GM19238 (cell line): ENCODE measurements at regions not wholly inside any gene's neighbourhood (a gene's known extent, or its start where the extent isn't known, plus 50 kb on each side); places are given as distances from the start of the nearest gene placed in this dataset.
"Not testable (repeated sequence)": the region's sequence is repeated elsewhere in the genome, so short reads cannot be mapped to it uniquely, and the experiment has no call there.

Source experiments
- DNase-seq: peaks from one replicate; pipeline ENCODE4 v3.0.0; 2011; ENCODE audit warnings: low spot score; ENCODE audit not compliant: insufficient read length

DNA sequence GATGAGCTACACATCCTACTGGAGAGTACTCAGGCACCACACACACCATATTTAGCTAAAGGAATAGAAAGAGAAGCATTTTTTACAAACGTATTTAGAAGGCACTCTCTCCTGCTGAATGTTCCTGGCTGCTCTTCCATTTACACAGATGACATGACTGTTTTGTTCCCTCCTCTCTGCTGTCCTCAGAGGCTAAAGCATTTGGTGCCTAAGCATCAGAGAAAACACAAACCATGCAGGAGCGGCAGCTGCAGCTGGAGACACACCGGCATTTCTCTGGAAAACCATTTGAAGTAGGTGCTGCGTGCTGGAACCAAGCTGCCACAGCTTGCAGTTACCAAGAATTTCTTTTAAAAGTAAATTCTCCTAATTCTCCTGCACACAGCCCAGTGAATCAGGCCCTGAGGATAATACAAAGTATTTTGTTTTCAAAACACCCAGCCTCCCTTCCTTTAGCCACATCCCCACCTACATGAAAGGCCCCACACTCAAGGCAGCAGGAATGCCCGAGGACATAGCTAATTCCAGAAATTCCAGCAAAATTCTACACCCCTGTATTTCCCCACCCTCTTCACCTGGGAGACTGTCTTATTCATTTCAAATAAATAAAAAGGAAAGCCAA lies 488.9 kb upstream of the SOX11 start:
- DNase-seq: no peak

DNA sequence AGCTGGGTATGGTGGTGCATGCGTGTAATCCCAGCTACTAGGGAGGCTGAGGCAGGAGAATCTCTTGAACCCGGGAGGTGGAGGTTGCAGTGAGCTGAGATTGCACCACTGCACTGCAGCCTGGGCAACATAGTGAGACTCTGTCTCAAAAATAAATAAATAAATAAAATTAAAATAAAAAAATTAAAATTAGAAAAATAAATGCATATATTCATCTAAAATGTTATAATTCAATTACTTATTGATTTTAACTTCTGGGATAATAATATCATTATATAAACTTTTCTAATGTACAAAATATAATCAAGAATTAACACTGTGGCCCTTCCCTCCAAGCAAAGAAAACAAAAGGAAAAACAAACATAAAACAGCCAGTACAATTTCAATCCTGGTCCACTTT lies 485.4 kb upstream of the SOX11 start:
- not testable (repeated sequence) for DNase-seq

DNA sequence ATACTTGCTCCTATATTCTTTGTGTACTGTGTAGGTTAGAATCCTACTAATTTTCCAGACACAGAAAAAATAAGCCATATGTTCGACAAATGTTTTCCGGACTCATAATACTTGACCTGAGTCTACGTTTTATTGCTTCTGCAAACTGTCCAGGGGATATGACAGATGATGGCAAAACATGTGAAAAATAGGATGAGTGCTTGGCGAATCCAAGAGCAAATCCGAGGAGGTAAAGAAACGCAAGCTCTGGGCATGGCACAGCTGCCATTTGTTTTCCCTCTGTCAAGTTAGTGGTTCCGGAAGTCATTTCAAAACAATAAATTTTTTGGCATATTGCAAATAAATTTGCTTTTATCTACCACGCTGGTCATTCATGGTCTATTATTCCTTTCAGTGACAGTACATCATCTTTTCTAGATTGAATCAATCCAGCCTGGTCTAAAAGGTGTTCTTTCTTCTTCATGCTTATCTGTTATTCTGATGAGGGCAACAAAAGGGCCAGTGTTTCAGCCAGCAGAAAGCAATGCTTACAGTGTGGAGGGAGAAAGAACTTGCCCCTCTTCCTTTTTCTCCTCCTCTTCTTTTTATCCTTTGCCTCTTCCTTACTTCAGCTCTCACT lies 476.1 kb upstream of the SOX11 start:
- DNase-seq: no peak

DNA sequence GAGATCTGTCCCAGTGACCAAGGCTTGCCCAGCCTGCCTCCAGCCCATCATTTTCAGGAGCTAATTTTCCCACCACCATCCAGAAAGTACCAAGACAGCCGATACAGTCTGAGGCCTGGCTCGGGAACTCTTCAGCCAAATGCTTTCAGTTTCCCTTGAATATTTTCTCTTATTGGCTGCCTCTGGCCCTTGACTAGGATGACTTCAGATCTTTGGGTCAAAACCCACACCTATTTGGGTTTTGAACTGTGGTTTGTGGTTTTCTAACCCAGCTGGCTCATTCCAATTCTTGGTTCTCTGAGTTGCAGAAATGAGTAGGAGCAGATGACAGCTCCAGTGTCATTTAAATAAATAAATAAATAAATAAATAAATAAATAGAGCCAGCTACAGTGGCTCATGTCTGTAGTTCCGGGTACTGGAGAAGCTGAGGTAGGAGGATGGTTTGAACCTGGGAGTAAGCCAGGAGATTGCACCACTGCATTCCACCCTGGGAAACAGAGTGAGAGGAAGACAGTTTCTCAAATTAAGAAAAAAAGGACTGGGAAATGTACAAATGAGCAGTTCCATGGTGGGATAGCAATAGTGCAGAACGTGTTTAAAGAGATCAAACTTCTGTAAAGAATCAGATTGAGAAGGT lies 465.0 kb upstream of the SOX11 start:
- no peak for DNase-seq

DNA sequence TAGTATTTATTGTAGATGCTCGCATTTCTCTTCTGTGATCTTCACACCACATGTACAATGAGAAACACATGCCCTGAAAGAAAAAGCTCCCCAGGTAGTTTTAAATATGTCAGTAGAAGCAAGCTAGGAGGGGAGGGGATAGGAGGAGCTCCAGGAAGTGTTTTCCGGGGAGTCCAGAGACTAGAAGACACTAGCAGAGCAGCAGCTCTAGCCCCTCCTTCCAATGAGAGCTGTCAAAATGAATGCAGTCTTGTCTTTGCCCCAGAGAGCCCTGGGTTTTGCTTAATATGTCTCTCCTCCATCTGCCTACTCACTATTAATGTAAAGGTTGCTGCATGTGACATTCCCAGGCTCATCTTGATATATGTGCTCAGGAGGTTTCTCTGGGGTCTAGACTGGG lies 462.6 kb upstream of the SOX11 start:
- no peak for DNase-seq

DNA sequence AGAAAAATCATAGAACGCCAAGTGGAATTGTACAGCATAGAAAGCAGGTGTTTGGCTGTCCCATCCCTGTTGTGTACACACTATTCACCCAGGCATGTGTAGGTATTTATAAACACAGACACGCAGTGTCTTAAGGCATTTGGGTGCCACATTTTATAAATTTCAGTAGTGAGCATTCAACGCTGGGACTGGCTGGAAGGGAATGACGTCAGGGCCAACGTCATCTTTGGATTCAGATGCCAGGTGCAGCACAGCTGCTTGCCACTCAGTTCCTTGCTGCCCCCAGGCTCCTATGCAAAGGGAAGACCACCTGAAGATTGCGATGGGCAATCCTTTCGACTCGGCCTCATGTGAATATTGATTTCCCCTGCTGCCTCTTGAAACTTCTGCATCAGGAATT lies 461.7 kb upstream of the SOX11 start:
- DNase-seq: no peak

DNA sequence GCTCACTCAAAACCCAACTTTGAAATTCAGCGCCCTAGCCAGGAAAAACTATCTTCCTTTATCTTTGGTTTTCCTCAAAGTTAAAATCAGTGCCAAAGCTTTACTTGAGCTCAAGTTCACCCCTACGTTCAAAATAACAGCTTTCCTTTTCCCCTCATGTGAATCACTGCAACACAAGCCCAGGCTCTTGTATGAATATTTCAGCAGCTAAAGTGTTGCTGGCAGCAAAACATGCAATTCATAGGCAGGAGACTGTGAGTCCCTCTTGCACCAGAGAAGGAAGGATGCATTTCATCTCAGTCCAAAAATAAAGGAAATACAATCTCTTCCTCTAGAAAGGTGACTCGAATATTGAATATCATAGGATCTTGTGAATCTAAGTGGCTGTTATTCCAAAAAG lies 461.3 kb upstream of the SOX11 start:
- no peak for DNase-seq

DNA sequence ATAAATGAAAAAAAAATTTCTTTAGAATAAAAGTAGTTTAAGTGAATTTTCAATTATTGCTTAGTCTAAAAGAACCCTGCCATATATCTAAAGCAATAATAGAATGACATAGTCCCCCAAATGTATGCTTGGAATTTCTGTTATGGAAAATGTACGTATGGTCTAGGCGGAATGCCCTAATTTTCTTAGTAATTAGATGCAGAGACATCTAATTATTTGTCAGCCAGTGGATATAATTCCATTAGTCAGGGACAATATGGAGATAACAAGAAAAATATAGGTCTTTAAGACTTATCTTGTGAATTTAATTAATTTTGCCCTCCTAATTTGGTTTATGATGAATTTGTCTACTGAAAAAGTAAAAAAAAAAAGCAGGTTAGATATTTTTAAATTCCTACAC lies 460.9 kb upstream of the SOX11 start:
- no peak for DNase-seq

DNA sequence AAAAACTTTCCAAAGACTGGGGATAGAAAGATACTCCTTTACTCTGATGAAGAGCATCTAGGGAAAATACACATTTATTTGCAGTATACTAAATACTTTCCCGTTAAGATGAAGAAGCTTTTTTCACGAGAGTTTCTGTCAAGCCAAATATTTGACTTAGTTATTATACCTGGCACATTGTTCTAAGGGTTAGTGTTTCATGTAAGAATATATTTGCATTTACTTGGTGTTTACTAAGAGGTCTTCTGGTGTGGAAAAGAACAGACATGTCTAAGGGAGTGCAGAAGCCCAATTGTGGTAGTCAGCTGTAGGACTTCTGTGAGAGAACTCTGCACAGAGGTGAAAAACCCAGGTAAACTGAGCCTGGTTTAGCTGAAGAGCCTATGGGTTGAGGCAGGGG lies 457.6 kb upstream of the SOX11 start:
- no peak for DNase-seq

DNA sequence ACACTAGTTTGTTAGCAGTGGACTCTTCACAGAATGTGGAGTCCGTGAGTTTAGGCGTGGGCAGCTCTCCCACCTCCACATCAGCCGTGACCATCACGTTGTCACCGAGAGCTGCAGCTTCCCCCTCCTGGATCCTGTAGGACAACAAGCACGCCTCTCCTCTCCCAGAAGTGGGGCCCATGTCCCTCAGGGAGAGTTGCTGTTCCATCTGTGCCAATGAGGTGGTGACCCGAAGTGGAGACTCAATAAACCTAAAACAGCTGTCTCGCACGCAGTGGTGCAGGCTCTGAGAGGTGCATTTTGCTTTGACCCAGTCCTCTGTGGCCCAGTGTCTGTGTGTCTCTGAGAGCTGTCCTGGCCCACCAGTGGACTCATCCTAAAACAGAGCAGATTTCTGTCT lies 456.5 kb upstream of the SOX11 start:
- DNase-seq: no peak

DNA sequence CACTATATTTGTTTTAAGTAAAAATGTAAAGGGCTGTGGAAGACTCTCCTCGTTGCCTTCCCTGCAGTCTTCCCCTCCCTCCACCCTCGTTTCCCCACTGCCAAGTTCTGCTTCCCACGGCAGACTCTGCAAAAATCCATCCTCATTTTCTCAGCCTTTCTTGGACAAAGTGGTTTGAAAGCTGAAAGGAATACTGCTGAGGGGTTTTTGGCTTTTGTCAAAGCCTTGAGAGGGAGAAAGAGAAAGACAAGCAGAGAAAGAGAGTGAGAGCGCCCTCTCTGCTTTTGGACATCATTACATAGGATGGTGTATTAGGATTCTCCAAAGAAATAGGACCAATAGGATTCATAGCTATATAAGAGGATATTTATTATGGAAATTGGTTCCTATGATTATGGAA lies 455.9 kb upstream of the SOX11 start:
- DNase-seq: no peak

DNA sequence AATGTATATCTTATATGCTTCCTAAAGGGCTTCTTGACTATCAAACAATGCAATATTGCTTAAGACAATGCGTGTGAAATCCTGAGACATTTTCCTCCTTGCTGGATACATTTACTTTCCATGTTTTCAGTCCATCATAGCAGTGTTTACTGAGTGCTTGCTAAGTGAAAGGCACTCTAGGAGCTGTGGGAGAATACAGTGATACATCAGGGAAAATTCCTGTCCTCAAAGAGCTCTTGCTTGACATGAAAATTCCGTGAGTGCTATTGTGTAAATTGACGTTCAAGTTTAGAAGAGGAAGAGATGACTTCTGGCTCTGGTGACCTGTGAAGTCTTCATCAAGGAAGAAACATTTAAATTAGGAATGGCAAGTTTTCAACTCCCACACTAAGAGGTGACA lies 449.4 kb upstream of the SOX11 start:
- DNase-seq: no peak

DNA sequence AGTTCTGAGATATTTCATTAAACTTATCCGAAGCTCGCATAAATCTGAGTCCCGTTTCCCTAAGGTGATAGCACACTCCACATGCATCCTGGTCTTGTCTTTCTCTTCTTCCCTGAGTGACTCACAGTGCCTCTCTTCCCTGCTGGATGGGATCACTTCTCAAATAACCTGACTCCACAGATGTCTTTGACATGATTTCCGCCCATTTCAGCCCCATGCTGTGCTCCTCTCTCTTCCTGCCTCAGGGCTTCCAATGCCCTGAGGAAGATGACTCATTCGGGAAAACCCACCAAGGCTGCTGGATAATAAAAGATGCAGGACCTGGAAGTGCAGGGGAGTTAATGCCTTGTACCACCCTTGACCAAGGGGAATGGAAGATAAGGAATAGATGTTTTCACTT lies 441.7 kb upstream of the SOX11 start:
- no peak for DNase-seq

DNA sequence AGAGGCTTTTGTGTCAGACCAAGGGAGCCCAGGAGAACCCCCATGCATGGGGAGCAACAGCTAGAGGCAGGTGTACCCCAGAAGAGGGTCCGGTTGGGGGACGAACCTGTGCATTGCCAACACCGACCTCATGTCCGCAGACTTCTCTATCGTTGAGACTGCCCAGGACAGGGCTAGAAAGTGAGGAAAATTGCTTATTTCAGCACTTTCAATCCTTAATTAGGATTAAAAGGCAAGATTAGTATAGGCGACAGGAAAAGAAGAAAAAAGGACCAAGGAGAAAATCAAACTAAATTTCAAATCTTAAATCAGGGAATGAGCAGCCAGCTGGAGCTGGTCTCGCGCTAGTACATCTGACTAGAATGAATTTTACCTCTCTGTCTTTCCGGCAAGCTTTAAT lies 438.9 kb upstream of the SOX11 start:
- no peak for DNase-seq

DNA sequence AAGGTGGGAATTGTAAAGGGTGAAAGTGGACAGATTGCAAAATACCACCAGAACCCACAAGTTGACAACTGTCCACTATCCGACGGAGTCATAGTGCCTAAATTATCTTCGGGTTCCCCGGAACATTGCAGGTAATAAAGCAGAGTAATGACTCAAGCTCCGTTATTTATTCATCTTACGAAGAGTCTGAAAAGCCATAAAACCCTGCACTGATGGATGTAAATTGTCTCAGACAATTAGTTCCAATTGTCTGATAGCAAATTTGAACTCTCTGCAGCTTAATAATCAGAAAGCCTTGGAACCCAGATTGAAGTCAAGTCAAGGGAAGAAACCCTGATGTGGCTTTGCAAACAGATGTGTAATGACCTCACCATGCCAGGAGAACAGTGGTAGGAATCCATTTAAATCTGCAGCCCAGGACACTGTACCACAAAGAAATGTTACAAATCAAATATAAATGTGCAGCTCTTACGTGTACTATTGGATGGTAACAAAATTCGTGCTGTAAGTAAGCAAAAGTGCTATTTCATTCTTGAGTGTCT lies 437.3 kb upstream of the SOX11 start:
- DNase-seq: no peak

DNA sequence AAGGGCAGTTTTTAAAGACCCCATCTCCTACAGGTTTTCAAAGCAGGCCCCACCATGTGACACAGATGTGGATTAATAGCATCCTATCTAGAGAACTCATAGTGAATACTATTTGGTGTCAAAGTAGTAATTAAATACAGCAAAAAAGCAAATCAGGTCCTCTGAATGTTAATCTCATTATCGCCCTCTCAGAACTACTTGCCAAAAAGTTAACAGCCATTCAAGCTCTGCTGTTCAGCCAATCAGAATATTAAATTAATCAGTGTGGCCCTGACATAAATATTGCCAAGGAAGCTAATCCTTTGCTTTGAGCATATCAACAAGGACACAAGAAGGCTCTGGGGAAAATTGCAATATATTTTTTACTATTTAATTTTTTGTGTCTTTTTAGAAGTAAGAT lies 428.9 kb upstream of the SOX11 start:
- DNase-seq: no peak

DNA sequence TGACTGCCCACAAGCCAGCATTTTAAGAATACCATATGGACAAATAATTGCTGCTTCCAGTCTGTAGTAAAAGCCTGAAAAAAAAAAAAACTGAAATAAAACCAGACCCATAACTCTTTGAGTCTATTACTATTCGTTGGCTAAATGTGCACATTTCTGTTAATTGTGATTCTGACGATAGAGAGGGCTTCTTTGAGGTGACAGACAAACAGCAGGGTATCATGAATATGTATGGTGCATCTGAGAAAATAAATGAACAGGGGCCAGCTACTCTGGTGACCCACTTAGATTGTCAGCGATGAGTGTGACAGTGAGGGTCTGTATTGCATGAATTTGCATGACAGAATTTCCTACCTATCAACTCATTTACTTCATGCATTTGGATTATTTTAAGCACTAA lies 427.8 kb upstream of the SOX11 start:
- no peak for DNase-seq

DNA sequence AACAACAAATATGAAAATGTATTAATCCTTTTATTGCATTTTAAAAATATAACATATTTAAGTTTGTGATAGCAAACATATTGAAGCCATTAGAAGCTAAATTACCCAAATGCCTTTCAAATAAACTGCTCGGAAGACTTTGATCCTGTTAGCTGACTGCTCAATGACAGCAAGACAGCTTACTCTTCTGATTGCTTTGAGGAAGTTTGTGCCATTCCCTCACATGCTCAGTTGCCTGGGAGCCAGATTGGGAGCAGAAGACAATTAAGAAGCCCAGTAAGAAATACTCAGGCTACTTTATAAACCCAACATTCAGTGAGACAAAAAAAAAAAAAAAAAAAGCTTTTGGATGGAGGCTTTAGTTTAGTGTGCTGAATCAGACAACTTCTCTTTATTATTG lies 407.1 kb upstream of the SOX11 start:
- DNase-seq: no peak

DNA sequence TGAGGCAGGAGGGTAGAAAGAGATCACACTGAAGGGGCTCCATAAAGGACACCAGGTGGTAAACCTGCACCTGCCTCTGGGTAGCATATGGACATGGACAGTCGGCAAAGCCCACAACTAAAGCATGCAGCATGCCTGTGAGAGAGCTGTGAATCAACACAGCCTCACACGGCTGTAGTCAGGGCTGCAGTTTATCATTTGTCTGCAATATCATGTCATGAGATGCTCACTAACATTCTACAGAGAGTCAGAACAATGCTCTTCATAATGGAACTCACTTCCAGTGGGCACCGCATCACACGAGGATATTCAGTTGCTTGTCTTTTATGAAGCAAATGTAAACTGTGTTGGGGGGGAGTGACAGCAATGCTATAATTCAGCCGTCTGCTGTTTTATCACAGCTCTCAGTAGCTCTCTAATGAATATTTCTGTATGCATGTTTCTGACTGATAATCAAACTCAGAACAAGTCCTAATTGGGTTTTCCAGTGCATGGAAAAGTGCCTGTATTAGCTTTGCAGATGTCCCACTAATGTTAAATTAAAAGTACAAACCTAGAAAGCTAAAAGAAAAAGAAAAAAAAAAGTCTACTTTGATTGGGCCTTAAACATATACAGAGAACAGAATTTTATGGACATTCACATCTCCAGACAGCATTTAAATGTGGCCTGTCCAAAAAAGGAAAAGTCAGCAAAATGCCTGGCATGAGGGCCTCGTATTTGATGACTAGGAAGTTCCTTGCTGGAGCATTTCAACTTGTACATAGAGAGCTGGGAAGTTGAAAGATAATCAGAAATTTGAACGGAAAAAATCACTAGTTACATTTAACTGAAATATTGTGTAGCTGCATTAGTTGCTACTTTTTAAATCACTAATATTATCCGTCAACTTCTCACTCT lies 406.1 kb upstream of the SOX11 start:
- DNase-seq: no peak

DNA sequence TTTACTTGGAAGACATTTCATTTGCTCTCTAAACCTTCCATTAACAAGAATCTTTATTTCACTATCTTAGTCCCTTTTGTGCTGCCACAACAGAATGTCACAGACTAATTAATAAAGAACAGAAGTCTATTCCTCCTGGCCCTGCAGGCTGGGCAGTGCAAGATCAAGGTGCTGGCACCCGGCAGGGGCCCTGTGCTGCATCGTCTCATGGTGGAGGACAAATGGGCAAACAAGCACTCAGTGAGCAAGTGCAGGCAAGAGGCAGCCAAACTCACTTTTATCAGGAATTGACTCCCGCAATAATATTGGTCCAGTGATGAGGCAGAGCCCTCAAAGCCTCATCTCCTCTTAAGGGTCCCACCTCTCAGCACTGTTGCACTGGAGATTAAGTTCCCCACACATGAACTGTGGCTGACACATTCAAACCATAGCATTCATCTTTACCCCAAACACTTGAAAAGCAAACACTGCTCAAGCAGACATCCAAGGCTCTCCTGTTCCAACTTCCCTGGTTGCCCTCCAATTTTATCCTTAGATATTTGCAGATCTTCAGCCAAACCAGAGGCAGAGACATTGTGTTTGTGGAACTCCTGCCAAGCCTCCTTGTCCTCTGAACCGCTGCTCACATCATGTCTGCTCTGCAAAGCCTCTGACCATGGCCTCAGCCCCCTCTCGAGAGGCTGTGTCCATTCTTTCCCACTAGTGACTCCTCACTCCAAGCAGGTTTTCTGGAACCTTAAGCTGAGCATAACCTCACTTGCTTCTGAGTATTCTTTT lies 404.4 kb upstream of the SOX11 start:
- DNase-seq: peak; percentile 1

DNA sequence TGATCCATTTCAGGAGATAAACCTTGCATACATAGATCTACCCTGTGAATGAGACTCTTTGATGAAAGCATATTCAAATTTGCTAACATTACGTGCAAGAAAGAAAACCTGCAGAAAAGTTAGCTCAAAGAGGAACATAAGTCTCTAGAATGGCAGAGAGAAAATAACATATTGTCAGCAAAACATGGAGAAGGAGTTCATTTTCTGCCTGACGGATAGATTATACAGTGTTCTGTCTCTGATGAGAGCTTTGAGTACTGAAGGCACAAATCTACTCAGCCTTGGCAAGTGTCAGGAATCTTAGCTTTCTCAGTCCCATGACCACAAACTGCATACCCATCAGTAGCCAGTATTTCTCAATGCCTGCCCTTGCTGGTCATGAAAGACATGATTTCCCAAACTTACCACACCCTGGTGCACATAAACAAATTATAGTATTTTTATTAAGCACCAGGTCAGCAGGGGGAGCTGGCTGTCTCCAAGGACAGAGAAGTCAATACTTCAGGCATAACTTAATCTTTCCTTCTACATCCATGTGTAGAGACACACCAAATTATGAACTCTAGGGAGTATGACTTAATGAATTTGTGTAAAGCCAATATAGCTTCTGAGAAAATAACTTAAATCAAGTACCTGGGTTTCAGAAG lies 401.2 kb upstream of the SOX11 start:
- no peak for DNase-seq
